Panc1 (cell line): ENCODE measurements at regions not wholly inside any gene's neighbourhood (a gene's known extent, or its start where the extent isn't known, plus 50 kb on each side); places are given as distances from the start of the nearest gene placed in this dataset.

Experiments
- ATAC-seq: fragments of 200-7000 bp; cut with Tn5 transposase; 2 replicates; pipeline ENCODE4 v1.9.1; 2020; ENCODE audit warnings: mild to moderate bottlenecking, moderate library complexity
- BruUV-seq: library from RNA; stranded (reverse); fragments of 400-500 nt; replicated peaks from 2 replicates; lab custom pipeline; 2021; lab: Mats Ljungman, UMichigan
- CTCF ChIA-PET: fragments of 300-600 bp; sonication (Branson Sonifier 250); formaldehyde crosslinking; loops from one replicate; lab custom pipeline; 2022; ENCODE audit warnings: antibody characterized with exemption; lab: Charles Lee
- POLR2A ChIA-PET: fragments of 300-600 bp; sonication (Branson Sonifier 250); formaldehyde crosslinking; loops from one replicate; lab custom pipeline; 2022; ENCODE audit warnings: antibody characterized with exemption; lab: Charles Lee
- DNase-seq: peaks from one replicate; pipeline ENCODE4 v3.0.0-alpha.2; 2010; ENCODE audit warnings: low read depth, low spot score
- H3K27ac ChIP-seq: 2 replicates; pipeline ENCODE4 v1.5.1; 2011; ENCODE audit warnings: mild to moderate bottlenecking, low read length, inconsistent platforms
- H3K27me3 ChIP-seq: fragments of 200-500 bp; sonication (Bioruptor generic); 2 replicates; pipeline ENCODE4 v1.6.0; 2014; ENCODE audit warnings: low read length, inconsistent platforms; ENCODE audit not compliant: control insufficient read depth, insufficient read depth
- H3K36me3 ChIP-seq: fragments of 200-500 bp; sonication (Bioruptor generic); 2 replicates; pipeline ENCODE4 v1.5.1; 2014; ENCODE audit warnings: inconsistent platforms, mild to moderate bottlenecking, low read length, moderate library complexity; ENCODE audit not compliant: control insufficient read depth, insufficient read depth
- H3K4me1 ChIP-seq: 2 replicates; pipeline ENCODE4 v1.5.1; 2011; ENCODE audit warnings: inconsistent platforms, mild to moderate bottlenecking, low read length, moderate library complexity; ENCODE audit not compliant: control insufficient read depth, insufficient read depth
- H3K4me3 ChIP-seq, 2 experiments: 2 replicates each; pipeline ENCODE4 v1.5.1; 2011 to 2012; ENCODE audit warnings: low read depth in 2 of 2, low read length in 2 of 2, mild to moderate bottlenecking in 2 of 2, inconsistent platforms in 1 of 2, moderate library complexity in 1 of 2
- H3K9me3 ChIP-seq: fragments of 200-500 bp; sonication (Bioruptor generic); 2 replicates; pipeline ENCODE4 v1.5.1; 2014; ENCODE audit warnings: low read depth, mild to moderate bottlenecking, inconsistent platforms, low read length, moderate library complexity; ENCODE audit not compliant: control insufficient read depth, insufficient read depth
- POLR2AphosphoS5 ChIP-seq: IDR thresholded peaks from 2 replicates; pipeline ENCODE4 v1.6.1; 2012; ENCODE audit warnings: mild to moderate bottlenecking, low read depth, low read length, moderate library complexity
- SIN3A ChIP-seq: IDR thresholded peaks from 2 replicates; pipeline ENCODE4 v1.6.1; 2012; ENCODE audit warnings: low read depth, mild to moderate bottlenecking, low read length, moderate library complexity, borderline replicate concordance; ENCODE audit not compliant: insufficient read depth
- TCF7L2 ChIP-seq: IDR thresholded peaks from 2 replicates; pipeline ENCODE4 v1.6.1; 2011; ENCODE audit warnings: mild to moderate bottlenecking, low read depth, low read length, inconsistent platforms
- in situ Hi-C: cut with HindIII; loops from 2 replicates; pipeline ENCODE4 v1.10.0; 2016; ENCODE audit warnings: low sequenced_read_pairs, low pct_unique_long_range_greater_than_20kb
- intact Hi-C: fragments of 100-400 bp; cut with micrococcal nuclease; formaldehyde crosslinking; loops from one replicate; pipeline ENCODE4 v1.10.0; 2022; ENCODE audit not compliant: unreplicated experiment
- TF ChIP-seq, protein P1 (sequence below): fragments of 450-650 bp; IDR thresholded peaks from 2 replicates; pipeline ENCODE4 v1.5.1; 2017; ENCODE audit warnings: mild to moderate bottlenecking
- TF ChIP-seq, protein P2 (sequence below), 2 experiments: IDR thresholded peaks; 2 replicates each; pipeline ENCODE4 v1.6.1; 2011 to 2012; ENCODE audit warnings: low read depth in 2 of 2, control low read depth in 1 of 2, low read length in 1 of 2, mild to moderate bottlenecking in 1 of 2, moderate library complexity in 1 of 2; ENCODE audit not compliant: insufficient read depth in 1 of 2

DNA sequence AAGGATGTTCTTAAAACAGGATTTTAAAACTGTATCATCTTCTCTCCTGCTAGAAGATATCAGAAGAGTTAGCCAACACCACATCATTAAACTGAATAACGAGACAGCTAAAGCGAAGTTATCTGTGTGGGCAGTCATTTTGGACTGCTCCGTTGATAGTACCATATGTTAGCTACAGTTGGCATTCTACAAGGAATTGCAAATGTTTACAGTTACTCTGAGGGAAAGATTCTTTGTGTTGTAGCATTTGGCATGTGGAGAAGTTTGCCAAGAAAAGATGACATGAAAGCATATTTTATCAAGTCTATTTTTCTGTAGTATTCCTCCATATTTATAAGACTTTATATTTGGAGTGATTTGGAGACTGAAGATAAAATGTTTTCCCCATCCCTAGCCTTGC is 464.4 kb upstream of the POM121L12 start:
- Histone ChIP-seq H3K4me1 (no peaks in the 10 kb centered on the region), H3K9me3 (no peaks in the 10 kb centered on the region), H3K27me3 (no peaks in the 10 kb centered on the region), H3K27ac (no peak overlapping the region), H3K4me3 (no peak overlapping the region), H3K36me3 (no peaks in the 10 kb centered on the region)
- ChIA-PET POLR2A (no interaction called here), CTCF (no interaction called here)
- intact Hi-C loops = no loop called here
- no peak for ATAC-seq
- no peak for TF ChIP-seq SIN3A
- TF ChIP-seq POLR2AphosphoS5 = no peak
- TF ChIP-seq, protein P1, sequence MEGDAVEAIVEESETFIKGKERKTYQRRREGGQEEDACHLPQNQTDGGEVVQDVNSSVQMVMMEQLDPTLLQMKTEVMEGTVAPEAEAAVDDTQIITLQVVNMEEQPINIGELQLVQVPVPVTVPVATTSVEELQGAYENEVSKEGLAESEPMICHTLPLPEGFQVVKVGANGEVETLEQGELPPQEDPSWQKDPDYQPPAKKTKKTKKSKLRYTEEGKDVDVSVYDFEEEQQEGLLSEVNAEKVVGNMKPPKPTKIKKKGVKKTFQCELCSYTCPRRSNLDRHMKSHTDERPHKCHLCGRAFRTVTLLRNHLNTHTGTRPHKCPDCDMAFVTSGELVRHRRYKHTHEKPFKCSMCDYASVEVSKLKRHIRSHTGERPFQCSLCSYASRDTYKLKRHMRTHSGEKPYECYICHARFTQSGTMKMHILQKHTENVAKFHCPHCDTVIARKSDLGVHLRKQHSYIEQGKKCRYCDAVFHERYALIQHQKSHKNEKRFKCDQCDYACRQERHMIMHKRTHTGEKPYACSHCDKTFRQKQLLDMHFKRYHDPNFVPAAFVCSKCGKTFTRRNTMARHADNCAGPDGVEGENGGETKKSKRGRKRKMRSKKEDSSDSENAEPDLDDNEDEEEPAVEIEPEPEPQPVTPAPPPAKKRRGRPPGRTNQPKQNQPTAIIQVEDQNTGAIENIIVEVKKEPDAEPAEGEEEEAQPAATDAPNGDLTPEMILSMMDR = no peak
- TF ChIP-seq TCF7L2 = no peak
- TF ChIP-seq, protein P2, sequence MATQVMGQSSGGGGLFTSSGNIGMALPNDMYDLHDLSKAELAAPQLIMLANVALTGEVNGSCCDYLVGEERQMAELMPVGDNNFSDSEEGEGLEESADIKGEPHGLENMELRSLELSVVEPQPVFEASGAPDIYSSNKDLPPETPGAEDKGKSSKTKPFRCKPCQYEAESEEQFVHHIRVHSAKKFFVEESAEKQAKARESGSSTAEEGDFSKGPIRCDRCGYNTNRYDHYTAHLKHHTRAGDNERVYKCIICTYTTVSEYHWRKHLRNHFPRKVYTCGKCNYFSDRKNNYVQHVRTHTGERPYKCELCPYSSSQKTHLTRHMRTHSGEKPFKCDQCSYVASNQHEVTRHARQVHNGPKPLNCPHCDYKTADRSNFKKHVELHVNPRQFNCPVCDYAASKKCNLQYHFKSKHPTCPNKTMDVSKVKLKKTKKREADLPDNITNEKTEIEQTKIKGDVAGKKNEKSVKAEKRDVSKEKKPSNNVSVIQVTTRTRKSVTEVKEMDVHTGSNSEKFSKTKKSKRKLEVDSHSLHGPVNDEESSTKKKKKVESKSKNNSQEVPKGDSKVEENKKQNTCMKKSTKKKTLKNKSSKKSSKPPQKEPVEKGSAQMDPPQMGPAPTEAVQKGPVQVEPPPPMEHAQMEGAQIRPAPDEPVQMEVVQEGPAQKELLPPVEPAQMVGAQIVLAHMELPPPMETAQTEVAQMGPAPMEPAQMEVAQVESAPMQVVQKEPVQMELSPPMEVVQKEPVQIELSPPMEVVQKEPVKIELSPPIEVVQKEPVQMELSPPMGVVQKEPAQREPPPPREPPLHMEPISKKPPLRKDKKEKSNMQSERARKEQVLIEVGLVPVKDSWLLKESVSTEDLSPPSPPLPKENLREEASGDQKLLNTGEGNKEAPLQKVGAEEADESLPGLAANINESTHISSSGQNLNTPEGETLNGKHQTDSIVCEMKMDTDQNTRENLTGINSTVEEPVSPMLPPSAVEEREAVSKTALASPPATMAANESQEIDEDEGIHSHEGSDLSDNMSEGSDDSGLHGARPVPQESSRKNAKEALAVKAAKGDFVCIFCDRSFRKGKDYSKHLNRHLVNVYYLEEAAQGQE (IDR thresholded peaks at IDR 0.05; ENCODE audit: insufficient read depth in 1 of 2, low read depth in 2 of 2, low read length in 1 of 2) = no peak
- BruUV-seq = no TSS peak
- no peak for DNase-seq
- in situ Hi-C loops = no loop called here

DNA sequence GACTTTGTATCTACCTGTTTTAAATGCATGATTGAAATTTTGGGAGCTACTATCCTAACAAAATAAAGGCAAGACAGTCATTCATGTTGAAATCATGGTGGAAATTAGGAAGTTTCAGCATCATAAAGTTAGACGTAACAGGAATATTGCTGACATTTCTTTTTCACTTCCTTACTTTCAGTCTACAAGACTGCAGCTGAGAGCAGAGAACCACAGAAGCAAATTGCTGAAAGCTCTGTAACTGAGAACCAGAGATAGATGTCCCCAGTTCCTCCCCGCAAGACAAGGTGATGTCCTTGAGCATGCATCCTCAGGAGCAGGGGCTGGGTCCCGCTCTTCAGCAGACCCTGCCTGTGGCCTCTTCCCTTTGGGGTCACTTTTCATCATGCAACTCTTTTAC is 466.3 kb upstream of the POM121L12 start:
- Histone ChIP-seq H3K4me1 (no peaks in the 10 kb centered on the region), H3K27me3 (no peaks in the 10 kb centered on the region), H3K36me3 (no peaks in the 10 kb centered on the region), H3K9me3 (no peaks in the 10 kb centered on the region), H3K27ac (no peak overlapping the region), H3K4me3 (no peak overlapping the region)
- DNase-seq = no peak
- no TSS peak for BruUV-seq
- intact Hi-C loops (no loop called here), in situ Hi-C loops (no loop called here)
- TF ChIP-seq POLR2AphosphoS5 (no peak), SIN3A (no peak), TCF7L2 (no peak)
- TF ChIP-seq, protein P1 = no peak
- TF ChIP-seq, protein P2 (IDR thresholded peaks at IDR 0.05; ENCODE audit: insufficient read depth in 1 of 2, low read depth in 2 of 2, low read length in 1 of 2) = no peak
- no peak for ATAC-seq
- ChIA-PET CTCF (no interaction called here), POLR2A (no interaction called here)
